Esophagus muscularis mucosa (tissue), 4 donors: ENCODE measurements at regions not wholly inside any gene's neighbourhood (a gene's known extent, or its start where the extent isn't known, plus 50 kb on each side); places are given as distances from the start of the nearest gene placed in this dataset.

Source experiments
- EP300 ChIP-seq: sonication (generic); formaldehyde crosslinking; IDR thresholded peaks from one replicate; pipeline ENCODE4 v1.6.1; 2017; ENCODE audit warnings: antibody characterized with exemption
- POLR2A ChIP-seq: fragments of 450-650 bp; IDR thresholded peaks from one replicate; pipeline ENCODE4 v1.6.1; 2017; ENCODE audit warnings: antibody characterized with exemption, moderate library complexity, mild to moderate bottlenecking, low read depth
- TF ChIP-seq, protein P1 (sequence below), 3 experiments: fragments of 200-600 bp in 2 of 3; fragments of 450-650 bp in 1 of 3; sonication (generic) in 2 of 3; IDR thresholded peaks; one replicate each; pipeline ENCODE4 v1.5.1; 2017 to 2019; ENCODE audit warnings: antibody characterized with exemption in 3 of 3, mild to moderate bottlenecking in 2 of 3, moderate library complexity in 1 of 3

DNA sequence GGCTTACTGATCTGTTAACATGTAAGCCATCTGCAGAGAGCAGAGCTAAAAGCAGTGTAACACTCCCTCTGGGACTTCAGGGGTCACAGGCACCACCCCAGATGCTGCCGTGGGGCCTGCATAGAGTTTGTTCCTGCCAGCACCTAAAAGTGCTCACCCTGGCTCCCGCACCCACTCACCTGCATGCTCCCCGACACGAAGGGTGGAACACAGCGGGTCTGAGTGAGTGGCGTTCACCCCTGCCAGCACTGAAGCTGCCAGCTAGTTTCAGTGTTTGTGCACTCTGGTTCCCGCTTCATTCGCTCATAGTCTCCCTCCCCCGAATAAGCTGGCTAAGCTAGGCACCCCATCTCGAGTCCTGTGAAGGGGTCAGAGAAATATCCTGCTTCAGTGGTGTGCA lies 1681.0 kb downstream of the NCAM2 start:
- TF ChIP-seq, protein P1, sequence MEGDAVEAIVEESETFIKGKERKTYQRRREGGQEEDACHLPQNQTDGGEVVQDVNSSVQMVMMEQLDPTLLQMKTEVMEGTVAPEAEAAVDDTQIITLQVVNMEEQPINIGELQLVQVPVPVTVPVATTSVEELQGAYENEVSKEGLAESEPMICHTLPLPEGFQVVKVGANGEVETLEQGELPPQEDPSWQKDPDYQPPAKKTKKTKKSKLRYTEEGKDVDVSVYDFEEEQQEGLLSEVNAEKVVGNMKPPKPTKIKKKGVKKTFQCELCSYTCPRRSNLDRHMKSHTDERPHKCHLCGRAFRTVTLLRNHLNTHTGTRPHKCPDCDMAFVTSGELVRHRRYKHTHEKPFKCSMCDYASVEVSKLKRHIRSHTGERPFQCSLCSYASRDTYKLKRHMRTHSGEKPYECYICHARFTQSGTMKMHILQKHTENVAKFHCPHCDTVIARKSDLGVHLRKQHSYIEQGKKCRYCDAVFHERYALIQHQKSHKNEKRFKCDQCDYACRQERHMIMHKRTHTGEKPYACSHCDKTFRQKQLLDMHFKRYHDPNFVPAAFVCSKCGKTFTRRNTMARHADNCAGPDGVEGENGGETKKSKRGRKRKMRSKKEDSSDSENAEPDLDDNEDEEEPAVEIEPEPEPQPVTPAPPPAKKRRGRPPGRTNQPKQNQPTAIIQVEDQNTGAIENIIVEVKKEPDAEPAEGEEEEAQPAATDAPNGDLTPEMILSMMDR (IDR thresholded peaks at IDR 0.05): no peak
- TF ChIP-seq EP300: no peak
- no peak for TF ChIP-seq POLR2A
